Urinary bladder (tissue), 3 donors: ENCODE measurements at regions not wholly inside any gene's neighbourhood (a gene's known extent, or its start where the extent isn't known, plus 50 kb on each side); places are given as distances from the start of the nearest gene placed in this dataset.
A peak's percentile ranks its signal among the peaks of the same experiment; 100 is the strongest.

Experiments used
- DNase-seq: peaks from one replicate; pipeline ENCODE4 v3.0.0-alpha.2; 2015; ENCODE audit errors: extremely low spot score
- H3K27ac ChIP-seq: one replicate; pipeline ENCODE4 v1.5.1; 2013; ENCODE audit warnings: low read depth, mild to moderate bottlenecking, moderate library complexity
- H3K36me3 ChIP-seq: one replicate; pipeline ENCODE4 v1.6.1; 2013; ENCODE audit warnings: mild to moderate bottlenecking, moderate library complexity; ENCODE audit not compliant: insufficient read depth
- H3K4me1 ChIP-seq: one replicate; pipeline ENCODE4 v1.6.1; 2013; ENCODE audit warnings: mild to moderate bottlenecking, moderate library complexity; ENCODE audit not compliant: insufficient read depth
- H3K4me3 ChIP-seq: one replicate; pipeline ENCODE4 v1.5.1; 2013; ENCODE audit warnings: low read depth, low read length
- WGBS: extraction: QIAGEN DNeasy Blood & Tissue Kit; methylation state at CpG from one replicate; pipeline ENCODE4 v1.1.7; 2013; 5-methylcytosine and 5-hydroxymethylcytosine counted together
- donor health status: healthy with polysubstance abuse.
- donor health status: healthy.

GRCh38 chr21:14321042-14321441 lies 61.9 kb downstream of the HSPA13 start:
- 74% methylated on average over 5 of the region's 5 CpGs for WGBS
- Histone ChIP-seq H3K4me3 (no peak overlapping the region), H3K36me3 (no peaks in the 10 kb centered on the region), H3K4me1 (no peaks in the 10 kb centered on the region), H3K27ac (no peak overlapping the region)
- no peak for DNase-seq

GRCh38 chr21:14319805-14320204 lies 63.1 kb downstream of the HSPA13 start:
- DNase-seq, result no peak
- H3K36me3 ChIP-seq, result no peaks in the 10 kb centered on the region
- no peaks in the 10 kb centered on the region for H3K4me1 ChIP-seq
- H3K27ac ChIP-seq, result no peak overlapping the region
- WGBS, result 76% methylated on average over 1 of the region's 1 CpG
- no peak overlapping the region for H3K4me3 ChIP-seq

GRCh38 chr21:14318578-14318977 lies 64.4 kb downstream of the HSPA13 start:
- 39% methylated on average over 2 of the region's 2 CpGs for WGBS
- Histone ChIP-seq H3K4me3 (no peak overlapping the region), H3K27ac (no peak overlapping the region), H3K4me1 (no peaks in the 10 kb centered on the region), H3K36me3 (no peaks in the 10 kb centered on the region)
- DNase-seq, result no peak

- 80% methylated on average over 4 of the region's 4 CpGs for WGBS
These were observed 65.4 kb downstream of the HSPA13 start for GRCh38 chr21:14317507-14317906.

GRCh38 chr21:14313300-14313699 lies 69.6 kb downstream of the HSPA13 start:
- Histone ChIP-seq H3K4me3 (no peak overlapping the region), H3K4me1 (no peaks in the 10 kb centered on the region), H3K27ac (no peak overlapping the region), H3K36me3 (no peaks in the 10 kb centered on the region)
- peak; percentile 11 for DNase-seq
- WGBS, result 28% methylated on average over 8 of the region's 8 CpGs

More at GRCh38 chr21:14317507-14317906, 65.4 kb downstream of the HSPA13 start:
- no peak overlapping the region for H3K27ac ChIP-seq
- no peaks in the 10 kb centered on the region for H3K4me1 ChIP-seq
- no peak for DNase-seq
- no peaks in the 10 kb centered on the region for H3K36me3 ChIP-seq
- no peak overlapping the region for H3K4me3 ChIP-seq

- H3K27ac ChIP-seq, result no peak overlapping the region
- no peak overlapping the region for H3K4me3 ChIP-seq
- WGBS, result 19% methylated on average over 1 of the region's 1 CpG
- peak; percentile 79 for DNase-seq
- no peaks in the 10 kb centered on the region for H3K36me3 ChIP-seq
- no peaks in the 10 kb centered on the region for H3K4me1 ChIP-seq
These were observed 70.1 kb downstream of the HSPA13 start for GRCh38 chr21:14312871-14313270.

- no peaks in the 10 kb centered on the region for H3K36me3 ChIP-seq
- no peak overlapping the region for H3K4me3 ChIP-seq
- H3K4me1 ChIP-seq, result no peaks in the 10 kb centered on the region
- no peak overlapping the region for H3K27ac ChIP-seq
- DNase-seq, result no peak
- 60% methylated on average over 5 of the region's 5 CpGs for WGBS
These were observed 74.7 kb downstream of the HSPA13 start for GRCh38 chr21:14308234-14308633.

GRCh38 chr21:14306126-14306907 lies 76.6 kb downstream of the HSPA13 start:
- Histone ChIP-seq H3K27ac (no peak overlapping the region), H3K36me3 (no peaks in the 10 kb centered on the region), H3K4me1 (no peaks in the 10 kb centered on the region), H3K4me3 (no peak overlapping the region)
- DNase-seq, result no peak
- 17% methylated on average over 5 of the region's 5 CpGs for WGBS

- Histone ChIP-seq H3K4me3 (no peak overlapping the region), H3K4me1 (no peaks in the 10 kb centered on the region), H3K36me3 (no peaks in the 10 kb centered on the region), H3K27ac (no peak overlapping the region)
- no peak for DNase-seq
- WGBS, result 74% methylated on average over 8 of the region's 8 CpGs
These were observed 79.0 kb downstream of the HSPA13 start for GRCh38 chr21:14303731-14304488.

GRCh38 chr21:14300074-14300473 lies 82.9 kb downstream of the HSPA13 start:
- Histone ChIP-seq H3K4me3 (no peak overlapping the region), H3K27ac (no peak overlapping the region), H3K36me3 (no peaks in the 10 kb centered on the region), H3K4me1 (no peaks in the 10 kb centered on the region)
- WGBS, result 100% methylated on average over 1 of the region's 1 CpG
- DNase-seq, result no peak

- Histone ChIP-seq H3K4me3 (no peak overlapping the region), H3K36me3 (no peaks in the 10 kb centered on the region), H3K27ac (no peak overlapping the region), H3K4me1 (no peaks in the 10 kb centered on the region)
- no peak for DNase-seq
- WGBS, result 86% methylated on average over 4 of the region's 4 CpGs
These were observed 74.6 kb downstream of the RBM11 start for GRCh38 chr21:14290576-14290975.

- WGBS, result 89% methylated on average over 3 of the region's 3 CpGs
- Histone ChIP-seq H3K36me3 (no peaks in the 10 kb centered on the region), H3K4me1 (no peaks in the 10 kb centered on the region), H3K4me3 (no peak overlapping the region), H3K27ac (no peak overlapping the region)
- DNase-seq, result no peak
These were observed 73.0 kb downstream of the RBM11 start for GRCh38 chr21:14288922-14289321.

GRCh38 chr21:14285147-14285761 lies 69.3 kb downstream of the RBM11 start:
- DNase-seq, result peak; percentile 13
- no peaks in the 10 kb centered on the region for H3K4me1 ChIP-seq
- H3K27ac ChIP-seq, result no peak overlapping the region
- WGBS, result 59% methylated on average over 2 of the region's 2 CpGs
- no peaks in the 10 kb centered on the region for H3K36me3 ChIP-seq
- H3K4me3 ChIP-seq, result no peak overlapping the region

GRCh38 chr21:14284481-14284880 lies 68.5 kb downstream of the RBM11 start:
- H3K27ac ChIP-seq, result no peak overlapping the region
- peak; percentile 25 for DNase-seq
- 29% methylated on average over 3 of the region's 3 CpGs for WGBS

More at GRCh38 chr21:14284481-14284880, 68.5 kb downstream of the RBM11 start:
- Histone ChIP-seq H3K4me1 (no peaks in the 10 kb centered on the region), H3K36me3 (no peaks in the 10 kb centered on the region), H3K4me3 (no peak overlapping the region)
